HG02938 (cell line): ENCODE measurements at regions not wholly inside any gene's neighbourhood (a gene's known extent, or its start where the extent isn't known, plus 50 kb on each side); places are given as distances from the start of the nearest gene placed in this dataset.

Source experiments
- ATAC-seq: cut with Tn5 transposase; IDR thresholded peaks from one replicate; pipeline ENCODE4 v1.9.1; 2021; ENCODE audit warnings: mild to moderate bottlenecking, moderate library complexity; ENCODE audit not compliant: unreplicated experiment

GRCh38 chrX:39941332-39941920 lies 156.3 kb downstream of the BCOR start:
- no peak for ATAC-seq

GRCh38 chrX:39944416-39944815 lies 153.3 kb downstream of the BCOR start:
- no peak for ATAC-seq

- no peak for ATAC-seq
These were observed 152.0 kb downstream of the BCOR start for GRCh38 chrX:39945709-39946108.

GRCh38 chrX:39946822-39947221 lies 150.9 kb downstream of the BCOR start:
- ATAC-seq, result no peak

DNA sequence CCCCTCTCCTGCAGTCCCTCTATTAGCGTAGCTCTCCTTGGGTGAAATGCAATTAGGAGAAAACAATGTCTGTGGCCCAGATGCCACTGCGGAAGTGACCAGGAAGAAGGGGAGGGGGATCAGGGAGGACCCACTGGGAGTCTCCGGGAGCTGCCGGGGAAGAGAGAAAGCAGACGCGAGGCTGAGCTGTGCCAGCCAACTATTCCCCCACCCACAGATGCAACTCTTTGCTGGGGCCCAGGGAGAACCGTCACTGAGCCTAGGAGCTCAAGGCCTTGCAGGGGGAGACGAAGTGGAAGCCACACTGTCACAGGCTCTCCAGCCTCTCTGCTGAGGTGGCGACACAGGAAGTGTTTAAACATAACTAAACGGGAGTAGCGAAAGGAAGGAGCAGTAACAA lies 149.2 kb downstream of the BCOR start:
- no peak for ATAC-seq

- no peak for ATAC-seq
These were observed 147.6 kb downstream of the BCOR start for GRCh38 chrX:39950018-39950688.

DNA sequence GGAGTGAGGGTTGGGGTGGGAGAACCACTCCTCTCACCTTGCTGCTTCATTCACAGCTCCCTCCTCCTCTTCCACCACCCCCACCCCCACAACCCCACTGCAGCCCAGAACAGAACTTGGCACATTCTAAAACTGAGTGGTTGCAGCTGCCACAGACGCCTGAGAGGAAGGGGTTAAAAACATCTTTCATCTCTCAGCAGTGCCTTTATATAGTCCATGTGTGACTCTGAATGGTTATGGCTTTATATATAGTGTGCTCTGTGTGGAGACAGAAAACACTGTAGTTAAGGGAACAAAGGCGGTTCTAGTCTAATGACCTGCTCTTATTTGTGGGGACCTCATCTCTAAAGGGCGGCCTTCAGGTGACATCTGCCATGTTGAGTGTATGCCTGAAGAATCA lies 144.8 kb downstream of the BCOR start:
- ATAC-seq, result no peak

DNA sequence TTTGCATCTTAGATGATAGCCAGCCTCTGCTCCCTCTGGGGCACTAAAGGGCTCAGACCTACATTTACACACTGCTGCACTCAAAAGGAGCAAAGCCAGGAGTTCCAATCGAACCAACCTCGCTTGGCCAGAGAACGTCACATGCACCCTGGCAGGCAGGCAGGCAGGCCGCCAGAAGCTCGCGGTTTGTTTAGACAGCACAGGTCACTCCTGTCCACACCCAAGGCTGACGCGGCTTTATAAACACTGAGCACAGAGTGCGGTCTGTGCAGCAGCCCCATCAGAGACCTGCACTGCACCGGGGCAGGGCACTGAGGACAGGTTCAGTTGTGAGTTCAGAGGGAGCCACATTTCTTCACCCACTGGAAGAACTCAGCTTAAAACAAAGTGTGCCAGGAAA lies 143.9 kb downstream of the BCOR start:
- no peak for ATAC-seq

DNA sequence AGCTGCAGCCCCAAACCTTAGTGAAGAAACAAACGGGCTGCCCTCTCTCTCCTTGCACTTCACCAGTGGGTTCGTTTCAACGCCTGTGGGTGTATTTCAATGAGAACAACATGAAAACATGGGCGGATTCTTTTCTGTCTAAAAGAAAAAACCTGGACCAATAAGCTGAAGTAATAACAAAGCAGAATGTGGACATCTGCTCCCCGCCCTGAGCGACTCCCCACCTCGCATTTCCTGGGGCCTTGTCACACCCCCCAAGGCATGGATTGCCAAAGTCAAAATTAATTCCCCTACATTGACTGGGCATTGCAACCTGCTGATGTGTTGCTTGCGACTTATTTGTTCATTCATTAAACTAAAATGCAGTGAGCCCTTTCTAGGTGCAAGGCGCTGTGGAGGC lies 142.9 kb downstream of the BCOR start:
- no peak for ATAC-seq

- no peak for ATAC-seq
These were observed 142.1 kb downstream of the BCOR start for GRCh38 chrX:39955625-39956024.

- no peak for ATAC-seq
These were observed 140.9 kb downstream of the BCOR start for GRCh38 chrX:39956803-39957394.

DNA sequence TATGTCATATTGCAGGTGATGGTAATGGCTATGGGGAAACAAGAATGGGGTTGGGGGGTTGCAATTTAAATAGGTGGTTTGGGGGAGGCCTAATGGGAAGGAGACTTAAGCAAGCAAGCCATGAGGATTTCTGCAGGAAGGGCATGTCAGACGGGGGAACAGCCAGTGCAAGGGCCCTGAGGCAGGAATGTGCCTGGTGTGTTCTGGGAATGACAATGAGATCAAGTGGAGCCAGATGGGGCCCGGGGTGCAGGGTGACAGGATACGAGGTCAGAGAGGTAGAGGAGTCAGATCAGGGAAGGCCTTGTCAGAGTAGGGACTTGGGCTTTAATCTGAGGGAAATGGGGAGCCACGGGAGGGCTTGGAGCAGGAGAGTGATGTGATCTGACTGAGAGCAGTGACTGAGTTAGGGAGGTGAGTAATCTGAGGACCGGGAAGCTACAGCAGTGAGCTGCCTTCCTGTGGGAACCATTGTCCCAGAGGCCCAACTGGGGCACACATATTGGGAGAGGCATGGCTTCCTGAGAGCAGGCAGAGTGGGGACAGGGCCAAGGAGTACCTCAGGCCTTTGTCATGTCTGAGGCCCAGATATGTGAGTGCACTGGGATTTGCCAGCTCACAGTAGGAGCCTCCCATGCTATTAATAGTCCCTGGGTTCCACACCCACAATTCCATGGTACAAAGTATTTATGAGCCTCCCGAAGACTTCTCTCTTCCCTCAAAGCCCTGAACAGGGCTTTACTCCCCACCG lies 139.8 kb downstream of the BCOR start:
- no peak for ATAC-seq

GRCh38 chrX:39958850-39959249 lies 138.9 kb downstream of the BCOR start:
- ATAC-seq, result no peak

DNA sequence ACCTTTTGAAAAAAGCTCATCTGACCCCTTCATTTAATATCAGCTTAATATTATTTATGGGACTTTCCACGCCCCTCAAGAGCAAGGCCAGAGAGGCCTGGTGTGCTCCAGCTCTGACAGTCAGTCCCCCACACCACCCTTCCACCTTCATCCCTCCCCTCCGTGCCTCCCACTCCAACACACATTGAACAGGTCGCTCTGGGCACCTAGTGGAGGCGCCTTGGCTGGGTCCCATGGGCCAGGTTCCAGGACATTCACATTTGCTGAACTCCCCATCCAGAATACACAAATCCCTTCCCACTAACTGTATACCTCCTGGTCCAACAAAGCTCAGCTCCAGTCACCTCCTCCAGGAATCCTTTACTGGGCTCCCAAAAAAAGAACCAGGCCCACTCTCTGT lies 137.5 kb downstream of the BCOR start:
- ATAC-seq, result no peak

GRCh38 chrX:39961441-39961840 lies 136.3 kb downstream of the BCOR start:
- ATAC-seq, result no peak

DNA sequence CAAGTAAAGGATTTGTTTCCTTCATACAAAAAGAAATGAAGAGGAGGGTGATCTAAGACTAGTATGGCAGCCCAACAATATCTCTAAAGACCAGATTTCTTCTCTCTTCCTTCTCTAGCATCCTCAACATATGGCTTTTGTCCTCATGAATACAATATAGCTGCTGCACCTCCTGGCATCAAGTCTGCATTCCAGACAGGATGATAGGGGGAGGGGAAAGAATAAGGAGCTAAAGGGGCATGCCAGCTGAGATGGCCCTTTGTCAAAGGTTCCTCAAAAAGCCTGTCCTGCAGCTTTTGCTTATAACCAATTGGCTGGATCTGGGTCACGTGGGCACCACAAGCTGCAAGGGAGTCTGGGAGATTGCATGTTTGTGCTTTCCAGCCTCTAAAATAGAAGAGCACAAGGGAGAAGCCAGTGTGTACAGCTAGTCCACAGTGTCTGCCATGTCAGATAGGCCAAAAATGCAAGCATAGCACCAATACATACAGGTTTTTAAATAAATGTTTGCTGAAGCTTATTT lies 132.6 kb downstream of the BCOR start:
- no peak for ATAC-seq

- ATAC-seq, result no peak
These were observed 131.6 kb downstream of the BCOR start for GRCh38 chrX:39966176-39966575.

GRCh38 chrX:39967348-39967747 lies 130.4 kb downstream of the BCOR start:
- no peak for ATAC-seq

GRCh38 chrX:39969099-39969818 lies 128.5 kb downstream of the BCOR start:
- no peak for ATAC-seq

DNA sequence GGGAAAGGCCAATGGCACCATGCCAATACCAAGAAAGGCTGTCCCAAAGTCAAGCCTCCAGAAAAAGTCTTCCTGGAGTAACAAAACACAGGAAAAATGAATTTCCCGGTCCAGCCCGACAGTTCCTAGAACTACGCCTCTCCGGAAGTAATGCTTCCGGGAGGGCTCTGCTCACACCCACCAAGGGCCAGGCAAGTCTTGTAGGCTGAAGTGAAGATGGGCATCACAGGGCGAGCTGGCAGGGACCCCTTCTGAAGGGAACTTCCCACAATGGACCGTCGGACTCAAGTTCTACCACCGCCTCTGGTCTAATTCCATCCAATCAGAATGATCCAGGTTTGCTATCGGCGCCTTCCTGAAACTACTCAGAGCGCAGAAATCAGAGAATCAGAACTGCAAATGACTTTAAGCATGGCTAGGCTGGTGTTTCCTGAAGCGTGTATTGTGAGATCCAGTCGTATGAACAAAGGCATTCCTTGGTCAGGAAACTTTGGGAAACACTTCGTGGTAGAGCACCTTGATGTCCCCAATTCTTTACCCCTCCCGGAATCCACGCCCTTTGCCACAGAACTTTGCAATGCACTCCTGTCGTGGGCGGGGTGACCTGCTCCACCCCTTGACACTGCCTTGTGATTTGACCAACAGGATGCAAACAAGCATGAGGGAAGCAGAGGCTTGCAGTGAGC lies 127.8 kb downstream of the BCOR start:
- no peak for ATAC-seq
